ENCODE measurements at regions not wholly inside any gene's neighbourhood (a gene's known extent, or its start where the extent isn't known, plus 50 kb on each side); places are given as distances from the start of the nearest gene placed in this dataset.

- Histone ChIP-seq H3K4me2 (ENCODE audit: low read depth, low read length) (no peak overlapping the region), H3K4me1 (ENCODE audit: insufficient read depth, low read length) (no peaks in the 10 kb centered on the region), H3K27me3 (ENCODE audit: control insufficient read depth in 1 of 2, insufficient read depth in 2 of 2, low read length in 2 of 2) (no peaks in the 10 kb centered on the region), H3K36me3 (replicated peaks in 1 of 2; ENCODE audit: control insufficient read depth in 1 of 2, insufficient read depth in 2 of 2, low read length in 2 of 2) (no peaks in the 10 kb centered on the region), H3K27ac (ENCODE audit: extremely low read length, insufficient read depth, low read length) (no peak overlapping the region), H2AFZ (ENCODE audit: low read length) (no peak overlapping the region), H3K4me3 (replicated peaks in 1 of 3; ENCODE audit: insufficient read depth in 1 of 3, low read depth in 2 of 3, low read length in 3 of 3) (no peak overlapping the region), H3K9ac (ENCODE audit: insufficient read depth, low read depth, low read length) (no peak overlapping the region), H3K79me2 (ENCODE audit: insufficient read depth, low read length) (no peaks in the 10 kb centered on the region), H4K20me1 (ENCODE audit: insufficient read depth, low read length) (no peaks in the 10 kb centered on the region), H3K9me3 (ENCODE audit: low read length) (peaks cover 76% of the 10 kb centered on the region)
- intact Hi-C loops (cut with micrococcal nuclease; ENCODE audit: unreplicated experiment), result no loop called here
- POLR2A ChIA-PET, result no interaction called here
- in situ Hi-C loops (cut with HindIII; ENCODE audit: extremely low pct_ligation_motif_present, low pct_unique_long_range_greater_than_20kb), result no loop called here
- no TSS peak for BruUV-seq (replicated peaks)
- no peak for DNase-seq (ENCODE audit: low spot score)
- TF ChIP-seq SP4 (CRISPR knock-in tag; IDR thresholded peaks at IDR 0.05) (no peak), NONO (IDR thresholded peaks at IDR 0.05) (no peak), NONO (CRISPR knock-in tag; conservative IDR thresholded peaks at IDR 0.05) (no peak), SPEN (CRISPR knock-in tag; IDR thresholded peaks at IDR 0.05; ENCODE audit: low read depth) (no peak), ZC3H13 (CRISPR knock-in tag; IDR thresholded peaks at IDR 0.05) (no peak), CREB1 (IDR thresholded peaks at IDR 0.05) (no peak), CREB1 (CRISPR knock-in tag; IDR thresholded peaks at IDR 0.05) (no peak), BHLHE40 (IDR thresholded peaks at IDR 0.05; ENCODE audit: low read length) (no peak), REPIN1 (CRISPR knock-in tag; IDR thresholded peaks at IDR 0.05; ENCODE audit: borderline replicate concordance, low read depth) (no peak), MTF1 (CRISPR knock-in tag; IDR thresholded peaks at IDR 0.05) (no peak)
- 6% methylated on average over 1 of the region's 1 CpG for WGBS (ENCODE audit: low lambda C conversion rate)
- no peak for ATAC-seq
- CTCF ChIA-PET (ENCODE audit: low intra/inter-chr PET ratio, low total read pairs), result no interaction called here
- no peak for FAIRE-seq
These were observed 173.5 kb upstream of the KIF2B start for GRCh38 chr17:53649201-53649600.

GRCh38 chr17:53646835-53647234 lies 175.9 kb upstream of the KIF2B start:
- no peak overlapping the region for H3K27ac ChIP-seq (ENCODE audit: extremely low read length, insufficient read depth, low read length)
- H2AFZ ChIP-seq (ENCODE audit: low read length), result no peak overlapping the region
- POLR2A ChIA-PET, result no interaction called here
- WGBS (ENCODE audit: low lambda C conversion rate), result 0% methylated on average over 2 of the region's 2 CpGs
- DNase-seq (ENCODE audit: low spot score) (no peak), ATAC-seq (no peak), FAIRE-seq (no peak)
- no peaks in the 10 kb centered on the region for H3K36me3 ChIP-seq (replicated peaks in 1 of 2; ENCODE audit: control insufficient read depth in 1 of 2, insufficient read depth in 2 of 2, low read length in 2 of 2)
- BruUV-seq (replicated peaks), result no TSS peak
- H3K4me3 ChIP-seq (replicated peaks in 1 of 3; ENCODE audit: insufficient read depth in 1 of 3, low read depth in 2 of 3, low read length in 3 of 3), result no peak overlapping the region
- H3K4me2 ChIP-seq (ENCODE audit: low read depth, low read length), result no peak overlapping the region
- in situ Hi-C loops (cut with HindIII; ENCODE audit: extremely low pct_ligation_motif_present, low pct_unique_long_range_greater_than_20kb) (no loop called here), intact Hi-C loops (cut with micrococcal nuclease; ENCODE audit: unreplicated experiment) (no loop called here)
- CTCF ChIA-PET (ENCODE audit: low intra/inter-chr PET ratio, low total read pairs), result no interaction called here
- no peaks in the 10 kb centered on the region for H4K20me1 ChIP-seq (ENCODE audit: insufficient read depth, low read length)
- no peaks in the 10 kb centered on the region for H3K27me3 ChIP-seq (ENCODE audit: control insufficient read depth in 1 of 2, insufficient read depth in 2 of 2, low read length in 2 of 2)
- H3K79me2 ChIP-seq (ENCODE audit: insufficient read depth, low read length), result no peaks in the 10 kb centered on the region
- peaks cover 80% of the 10 kb centered on the region for H3K9me3 ChIP-seq (ENCODE audit: low read length)
- H3K4me1 ChIP-seq (ENCODE audit: insufficient read depth, low read length), result no peaks in the 10 kb centered on the region
- no peak overlapping the region for H3K9ac ChIP-seq (ENCODE audit: insufficient read depth, low read depth, low read length)
- no peak for TF ChIP-seq ELF1 (CRISPR knock-in tag; IDR thresholded peaks at IDR 0.05)
- no peak for TF ChIP-seq HMGA1 (CRISPR knock-in tag; conservative IDR thresholded peaks at IDR 0.05)
- no peak for TF ChIP-seq REST (IDR thresholded peaks at IDR 0.05; ENCODE audit: borderline replicate concordance in 1 of 2, low read depth in 1 of 2, low read length in 2 of 2)
- TF ChIP-seq RNF219 (CRISPR knock-in tag; IDR thresholded peaks at IDR 0.05), result no peak
- no peak for TF ChIP-seq NFRKB (IDR thresholded peaks at IDR 0.05)
- no peak for TF ChIP-seq ZNF879 (CRISPR knock-in tag; IDR thresholded peaks at IDR 0.05)
- TF ChIP-seq HHEX (CRISPR knock-in tag; IDR thresholded peaks at IDR 0.05), result no peak
- no peak for TF ChIP-seq ZNF567 (CRISPR knock-in tag; IDR thresholded peaks at IDR 0.05; ENCODE audit: borderline replicate concordance)

All from HepG2 (cell line).